NCI-H524 treated with DMSO at 0.1 percent for 48 hours (cell line): ENCODE measurements at regions not wholly inside any gene's neighbourhood (a gene's known extent, or its start where the extent isn't known, plus 50 kb on each side); places are given as distances from the start of the nearest gene placed in this dataset.
"Not testable (repeated sequence)": the region's sequence is repeated elsewhere in the genome, so short reads cannot be mapped to it uniquely, and the experiment has no call there.

ENCODE experiments used
- DNase-seq: peaks from one replicate; lab custom pipeline; 2025; lab: John Stamatoyannopoulos, UW

DNA sequence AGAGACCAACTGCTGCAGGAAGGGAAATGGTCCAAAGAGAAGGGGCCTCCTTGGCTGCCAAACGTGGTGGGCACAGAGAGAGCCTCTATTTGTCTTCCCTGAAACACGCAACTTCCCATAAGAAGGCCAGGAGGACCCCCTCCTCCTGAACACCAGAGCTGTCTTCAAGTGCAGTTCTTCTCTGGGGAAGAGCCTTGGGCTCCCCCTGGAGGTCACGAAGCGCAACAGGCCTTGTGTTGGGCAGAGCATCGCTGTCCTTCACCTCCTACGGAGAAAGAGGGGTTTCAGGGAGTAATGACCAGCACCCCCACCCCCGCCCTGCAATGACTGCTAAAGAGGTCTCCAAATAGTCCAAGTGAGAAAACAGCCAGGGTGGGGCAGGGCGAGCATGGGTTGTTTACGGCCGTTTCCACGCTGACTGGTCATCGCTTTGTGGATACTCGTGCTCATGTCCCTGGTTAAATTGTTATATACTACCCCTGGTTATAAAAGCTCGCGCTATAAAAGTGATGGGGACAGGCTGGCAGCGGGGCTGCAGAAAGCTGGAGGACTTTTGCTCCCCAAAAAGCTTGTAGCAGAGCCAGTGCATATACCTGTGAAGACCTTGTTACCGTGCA is 397.5 kb upstream of the ATP10A start:
- peak; percentile 6 for DNase-seq

- no peak for DNase-seq
These were observed 396.5 kb upstream of the ATP10A start for GRCh38 chr15:26259581-26259980.

GRCh38 chr15:26244782-26245181 is 381.7 kb upstream of the ATP10A start:
- not testable (repeated sequence) for DNase-seq

GRCh38 chr15:26243382-26243781 is 380.3 kb upstream of the ATP10A start:
- no peak for DNase-seq

DNA sequence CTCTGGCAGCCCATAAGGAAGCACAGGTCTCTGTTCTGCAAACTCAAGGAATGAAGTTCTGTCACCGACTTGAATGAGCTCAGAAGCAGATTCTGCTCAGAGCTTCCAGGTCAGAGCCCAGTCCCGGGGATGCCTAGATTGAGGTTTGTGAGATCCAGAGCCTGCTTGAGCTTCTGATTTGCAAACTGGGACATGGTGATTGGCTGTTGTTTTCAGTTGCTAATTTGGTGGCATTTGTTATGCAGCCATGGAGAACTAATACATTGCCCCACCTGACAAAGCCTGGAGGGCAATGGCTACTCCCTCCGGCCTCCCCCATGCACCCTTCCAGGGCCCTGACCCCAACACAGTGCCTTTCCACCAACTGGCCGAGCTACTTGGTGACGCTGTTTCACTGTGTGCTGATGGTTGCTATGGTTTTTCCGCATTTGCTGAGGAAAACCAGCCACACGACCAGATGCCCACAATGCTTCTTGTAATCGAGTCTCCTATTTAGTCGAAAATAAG is 379.5 kb upstream of the ATP10A start:
- DNase-seq, result no peak

DNA sequence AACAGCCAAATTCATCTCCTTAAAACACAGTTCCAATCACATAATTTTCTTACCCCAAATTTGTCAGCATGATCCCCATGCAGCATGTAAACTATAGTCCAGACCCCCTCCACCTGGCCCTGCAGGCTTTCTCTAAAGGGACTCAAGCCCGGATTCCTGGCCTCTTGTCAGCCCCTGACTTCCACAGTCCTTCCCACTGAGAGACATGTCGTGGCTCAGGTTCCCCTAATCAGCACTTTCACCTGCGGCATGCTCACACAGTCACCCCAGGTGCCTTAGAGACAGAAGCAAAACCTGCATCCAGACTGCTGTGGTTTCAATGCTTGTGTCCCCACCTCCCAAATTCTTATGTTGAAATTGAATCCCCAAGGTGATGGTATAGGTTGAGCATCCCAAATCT is 372.7 kb upstream of the ATP10A start:
- no peak for DNase-seq

GRCh38 chr15:26234976-26235767 is 372.0 kb upstream of the ATP10A start:
- DNase-seq, result peak; percentile 30

GRCh38 chr15:26232691-26233090 is 369.6 kb upstream of the ATP10A start:
- no peak for DNase-seq

GRCh38 chr15:26231096-26231495 is 368.0 kb upstream of the ATP10A start:
- no peak for DNase-seq

GRCh38 chr15:26224266-26224665 is 361.1 kb upstream of the ATP10A start:
- no peak for DNase-seq

DNA sequence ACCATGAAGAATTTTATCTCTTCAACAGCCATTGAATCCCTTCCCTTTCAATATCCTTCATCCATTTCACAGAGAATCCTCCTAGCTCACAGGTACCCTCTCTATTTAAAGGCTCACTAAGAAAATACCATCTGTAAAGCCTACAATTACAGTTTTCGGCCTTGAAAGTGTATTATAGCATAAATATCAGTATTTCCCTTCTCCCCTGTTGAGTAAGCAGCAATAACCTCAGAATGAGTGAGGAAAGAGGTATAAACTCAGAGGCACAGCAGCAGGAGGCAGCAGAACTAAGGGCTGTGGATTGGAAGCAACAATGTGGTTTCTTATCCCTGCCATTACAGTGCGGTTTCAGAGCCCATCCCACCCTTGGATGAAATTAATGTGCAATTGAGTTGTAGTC is 360.6 kb upstream of the ATP10A start:
- no peak for DNase-seq

DNA sequence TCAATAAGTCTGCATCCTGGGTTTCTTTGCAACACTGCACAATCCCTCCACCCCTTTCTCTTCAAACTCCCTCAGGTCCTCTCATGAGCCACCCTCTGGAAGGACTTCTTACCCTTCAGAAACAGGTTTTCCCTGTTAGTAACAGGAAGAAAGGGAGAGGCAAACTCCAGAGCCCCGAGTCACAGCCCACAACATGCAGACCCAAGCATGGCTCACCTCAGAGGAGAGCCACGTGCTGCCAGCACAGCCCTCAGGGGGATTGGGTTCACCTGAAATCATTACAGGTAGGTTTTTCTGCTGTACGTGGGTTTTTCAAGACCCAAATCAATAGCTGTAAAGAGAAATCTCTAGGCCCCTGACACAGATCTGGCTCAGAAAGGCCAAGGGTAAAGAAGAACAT is 359.7 kb upstream of the ATP10A start:
- DNase-seq, result no peak

GRCh38 chr15:26217043-26217442 is 353.9 kb upstream of the ATP10A start:
- not testable (repeated sequence) for DNase-seq

- no peak for DNase-seq
These were observed 351.2 kb upstream of the ATP10A start for GRCh38 chr15:26214290-26214689.

- no peak for DNase-seq
These were observed 350.3 kb upstream of the ATP10A start for GRCh38 chr15:26213427-26213826.

GRCh38 chr15:26212109-26212508 is 349.0 kb upstream of the ATP10A start:
- no peak for DNase-seq

GRCh38 chr15:26210980-26211379 is 347.9 kb upstream of the ATP10A start:
- no peak for DNase-seq

GRCh38 chr15:26201177-26201858 is 338.2 kb upstream of the ATP10A start:
- DNase-seq, result no peak

- no peak for DNase-seq
These were observed 337.3 kb upstream of the ATP10A start for GRCh38 chr15:26200427-26200826.

- DNase-seq, result peak; percentile 30
These were observed 334.6 kb upstream of the ATP10A start for GRCh38 chr15:26197719-26198118.

DNA sequence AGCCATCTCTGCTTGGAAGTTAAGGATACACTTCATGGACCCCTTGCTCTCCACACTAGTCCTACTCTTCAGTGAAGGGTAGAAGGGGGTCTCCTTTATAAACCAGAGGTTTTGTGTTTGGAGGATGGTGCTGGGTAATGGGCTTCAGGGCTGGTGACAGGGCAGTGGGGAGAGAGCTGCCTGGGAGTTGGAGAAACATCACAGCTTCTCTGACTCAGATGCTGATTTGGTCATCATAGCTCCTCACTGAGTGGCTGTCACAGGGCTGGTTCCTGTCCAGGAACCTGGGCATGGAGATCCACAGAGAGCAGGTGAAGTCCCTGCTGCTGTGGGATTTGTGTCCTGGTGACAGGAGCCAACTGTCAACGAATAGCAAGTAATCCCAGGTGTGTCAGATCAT is 333.9 kb upstream of the ATP10A start:
- no peak for DNase-seq

DNA sequence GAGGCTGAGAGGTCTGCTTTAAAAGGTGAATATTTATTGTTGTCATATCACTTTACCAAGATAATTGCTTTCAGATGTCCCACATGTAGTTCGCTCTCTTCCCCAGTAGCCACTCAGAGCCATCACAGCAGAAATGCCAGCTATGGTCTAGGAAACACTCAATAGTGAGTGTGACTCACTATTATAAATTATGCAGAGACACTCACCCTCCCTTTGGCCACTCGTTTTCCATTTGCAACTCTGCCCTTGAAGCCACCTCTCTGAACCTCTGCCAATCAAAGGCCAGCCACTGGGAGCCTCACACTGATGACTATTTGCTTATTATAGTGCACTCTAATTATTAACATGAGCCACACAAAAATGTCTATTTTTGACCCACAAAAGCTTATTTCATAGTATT is 328.1 kb upstream of the ATP10A start:
- no peak for DNase-seq

- DNase-seq, result not testable (repeated sequence)
These were observed 323.0 kb upstream of the ATP10A start for GRCh38 chr15:26186138-26186537.
